GM21576 (cell line): ENCODE measurements at regions not wholly inside any gene's neighbourhood (a gene's known extent, or its start where the extent isn't known, plus 50 kb on each side); places are given as distances from the start of the nearest gene placed in this dataset.
"Not testable (repeated sequence)": the region's sequence is repeated elsewhere in the genome, so short reads cannot be mapped to it uniquely, and the experiment has no call there.

Experiments used
- ATAC-seq: cut with Tn5 transposase; IDR thresholded peaks from one replicate; pipeline ENCODE4 v1.9.1; 2021; ENCODE audit warnings: mild to moderate bottlenecking, moderate library complexity; ENCODE audit not compliant: unreplicated experiment

DNA sequence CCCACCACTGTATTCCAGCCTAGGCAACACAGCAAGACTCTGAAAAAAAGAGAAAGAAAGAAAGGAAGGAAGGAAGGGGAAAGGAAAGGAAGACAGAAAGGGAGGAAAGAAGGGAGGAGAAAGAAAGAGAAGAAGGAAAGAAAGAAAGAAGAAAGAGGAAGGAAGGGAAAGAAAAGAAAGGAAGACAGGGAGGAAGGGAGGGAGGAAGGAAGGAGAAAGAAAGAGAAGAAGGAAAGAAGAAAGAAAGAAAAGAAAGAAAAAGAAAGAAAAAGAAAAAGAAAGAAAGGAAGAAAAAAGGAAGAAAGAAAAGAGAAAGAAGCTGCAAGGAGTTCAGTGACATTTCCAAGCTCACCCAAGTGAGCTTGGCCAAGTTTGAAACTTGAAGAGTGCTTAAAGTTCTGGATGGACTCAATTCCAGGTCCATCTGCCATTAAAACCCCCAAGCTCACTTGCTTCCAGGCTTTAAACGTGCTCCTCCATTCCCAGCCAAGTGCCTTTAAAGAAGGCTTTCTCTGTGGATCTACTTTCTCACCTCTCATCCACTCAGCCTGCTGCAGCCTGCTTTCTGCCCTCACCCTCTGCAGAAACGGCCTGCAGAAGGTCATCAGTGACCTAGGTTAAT lies 101.5 kb downstream of the VCPKMT start:
- ATAC-seq = no peak

- ATAC-seq = no peak
Measured at GRCh38 chr14:50015716-50016115, 100.7 kb downstream of the VCPKMT start.

GRCh38 chr14:50018201-50018932 lies 98.0 kb downstream of the VCPKMT start:
- ATAC-seq = no peak

DNA sequence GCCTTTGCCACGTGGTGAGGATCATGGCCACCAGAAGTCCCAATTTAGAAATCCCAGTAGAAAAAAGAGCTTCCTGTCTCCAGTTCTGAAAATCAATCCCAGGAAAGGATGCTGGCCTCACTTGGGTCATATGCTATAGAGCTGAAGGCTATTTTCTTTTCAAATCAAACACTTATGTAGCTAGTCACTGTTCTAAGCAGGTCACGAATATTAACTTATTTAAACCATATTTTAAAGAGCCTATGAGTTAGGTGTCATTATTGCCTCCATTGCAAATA lies 97.5 kb downstream of the VCPKMT start:
- no peak for ATAC-seq

DNA sequence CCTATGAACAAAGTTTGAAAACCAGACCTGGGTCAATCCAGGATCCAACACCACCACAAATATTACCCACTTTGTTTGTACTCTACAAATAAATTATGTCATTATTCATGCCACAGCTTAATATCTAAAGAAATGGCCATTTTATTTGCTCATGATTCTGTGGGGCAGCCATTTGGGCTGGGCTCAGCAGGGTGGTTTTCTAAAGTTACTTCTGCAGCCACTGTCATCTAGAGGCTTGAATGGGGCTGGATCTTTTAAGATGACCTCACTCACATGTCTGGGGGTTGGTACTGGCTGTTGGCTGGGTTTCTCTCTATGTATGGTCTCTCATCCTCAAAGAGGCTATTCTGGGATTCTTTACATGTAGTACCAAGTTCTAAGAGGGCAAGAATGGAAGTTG lies 96.2 kb downstream of the VCPKMT start:
- ATAC-seq = no peak

DNA sequence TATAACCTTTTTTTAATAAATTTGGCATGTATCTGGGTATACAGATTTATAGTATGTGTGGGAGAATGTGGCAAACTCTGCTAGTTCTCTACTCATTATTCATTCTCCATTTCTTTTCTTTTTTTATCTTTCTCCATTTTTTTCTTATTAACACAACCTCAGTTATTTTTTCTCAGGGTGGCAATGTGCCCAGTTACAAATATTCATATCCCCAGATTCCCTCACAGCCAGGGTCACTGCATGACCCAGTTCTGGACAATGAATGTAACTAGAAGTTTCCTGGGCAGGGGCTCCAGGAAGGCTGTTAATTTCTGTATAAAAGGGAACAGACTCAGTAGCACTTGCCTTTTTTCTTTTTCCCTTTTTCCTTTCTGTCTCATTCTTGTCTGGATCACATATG lies 95.6 kb downstream of the VCPKMT start:
- no peak for ATAC-seq

DNA sequence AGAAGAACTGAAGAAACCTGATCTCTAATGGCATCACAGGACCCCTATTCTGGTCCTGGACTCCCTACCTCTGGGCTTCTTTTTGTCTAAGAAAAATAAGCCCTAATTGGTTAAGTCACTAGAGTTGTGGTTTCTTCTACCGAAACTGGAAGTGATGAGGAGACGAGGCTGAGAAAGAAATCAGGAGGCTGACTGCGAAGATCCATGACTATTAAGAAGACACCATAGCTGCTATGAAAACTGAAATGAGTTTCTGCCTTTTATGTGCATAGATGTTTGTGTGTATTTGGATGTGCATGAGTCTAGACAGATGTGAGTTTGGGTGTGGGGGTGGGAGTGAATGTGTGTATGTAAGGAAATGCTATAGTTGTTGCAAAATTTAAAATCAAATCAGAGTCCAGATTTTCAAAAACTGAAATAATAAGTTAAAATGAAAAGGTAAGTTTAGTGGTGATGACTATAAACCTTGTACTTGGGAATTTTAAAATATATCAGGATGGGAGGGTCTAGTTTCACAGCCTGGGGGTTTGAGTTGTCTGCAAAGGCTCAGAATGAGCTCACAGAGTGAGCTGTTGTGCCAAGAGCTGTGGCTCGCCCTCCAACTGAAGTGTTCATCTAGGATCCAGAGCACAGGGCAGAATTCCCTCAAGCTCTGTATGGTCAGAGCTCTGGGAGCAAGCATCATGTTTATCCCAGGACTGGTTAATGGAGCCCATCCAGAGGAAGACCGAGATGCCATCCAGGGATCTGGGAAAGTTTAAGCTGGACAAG lies 94.9 kb downstream of the VCPKMT start:
- ATAC-seq = no peak

GRCh38 chr14:50022661-50023060 lies 93.7 kb downstream of the VCPKMT start:
- ATAC-seq = no peak

GRCh38 chr14:50023671-50024490 lies 92.5 kb downstream of the VCPKMT start:
- ATAC-seq = no peak

DNA sequence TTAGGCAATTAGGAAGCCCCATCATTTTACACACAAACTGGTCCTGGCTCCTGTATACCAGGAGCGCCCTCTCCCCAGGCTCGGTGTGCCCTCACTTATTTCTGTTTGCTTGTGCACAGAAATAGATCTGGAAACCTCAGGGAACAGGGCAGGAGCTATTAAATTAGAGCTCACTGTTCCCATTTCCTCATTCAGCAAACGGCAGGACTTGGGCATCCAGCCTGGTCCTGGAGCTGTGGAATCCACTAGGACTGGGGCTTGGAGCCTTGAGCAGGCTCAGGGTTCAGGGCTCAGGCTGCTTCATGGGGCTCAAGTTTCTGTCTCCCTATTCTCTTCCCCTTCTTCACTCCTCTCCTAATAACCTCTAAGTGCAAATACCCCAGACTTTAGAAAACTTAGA lies 91.3 kb downstream of the VCPKMT start:
- no peak for ATAC-seq

DNA sequence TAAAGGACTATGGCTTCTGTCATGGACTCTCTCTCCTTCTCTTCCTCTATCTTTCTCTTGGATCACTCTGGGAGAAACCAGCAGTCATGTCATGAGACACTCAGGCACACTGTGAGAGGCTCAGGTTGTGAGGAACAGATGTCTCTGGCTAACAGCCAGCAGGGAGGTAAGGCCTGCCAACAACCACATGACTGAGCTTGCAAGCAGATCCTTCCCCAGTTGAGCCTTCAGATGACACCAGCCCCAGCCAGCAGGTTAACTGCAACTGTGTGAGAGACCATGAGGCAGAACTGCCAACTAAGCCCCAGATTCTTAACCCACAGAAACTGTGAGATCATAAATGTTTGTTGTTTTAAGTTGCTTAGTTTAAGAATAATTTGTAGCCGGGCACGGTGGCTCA lies 90.6 kb downstream of the VCPKMT start:
- ATAC-seq = no peak

GRCh38 chr14:50026396-50026795 lies 90.0 kb downstream of the VCPKMT start:
- ATAC-seq = no peak

GRCh38 chr14:50027816-50028215 lies 88.6 kb downstream of the VCPKMT start:
- no peak for ATAC-seq

- ATAC-seq = no peak
Measured at GRCh38 chr14:50028458-50028857, 87.9 kb downstream of the VCPKMT start.

- ATAC-seq = no peak
Measured at GRCh38 chr14:50030036-50030435, 86.3 kb downstream of the VCPKMT start.

DNA sequence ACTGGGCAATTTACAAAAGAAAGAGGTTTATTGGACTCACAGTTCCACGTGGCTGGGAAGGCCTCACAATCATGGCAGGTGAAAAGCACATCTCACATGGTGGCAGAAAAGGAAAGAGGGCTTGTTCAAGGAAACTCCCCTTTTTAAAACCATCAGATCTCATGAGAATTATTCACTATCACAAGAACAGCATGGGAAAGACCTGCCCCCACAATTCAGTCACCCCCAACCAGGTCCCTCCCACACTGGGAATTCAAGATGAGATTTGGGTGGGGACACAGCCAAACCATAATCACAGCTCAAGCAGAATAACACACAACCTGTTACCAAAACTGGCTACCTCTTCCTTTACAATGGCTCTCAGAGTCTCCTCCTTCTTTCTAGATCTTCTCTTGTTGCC lies 85.5 kb downstream of the VCPKMT start:
- not testable (repeated sequence) for ATAC-seq

DNA sequence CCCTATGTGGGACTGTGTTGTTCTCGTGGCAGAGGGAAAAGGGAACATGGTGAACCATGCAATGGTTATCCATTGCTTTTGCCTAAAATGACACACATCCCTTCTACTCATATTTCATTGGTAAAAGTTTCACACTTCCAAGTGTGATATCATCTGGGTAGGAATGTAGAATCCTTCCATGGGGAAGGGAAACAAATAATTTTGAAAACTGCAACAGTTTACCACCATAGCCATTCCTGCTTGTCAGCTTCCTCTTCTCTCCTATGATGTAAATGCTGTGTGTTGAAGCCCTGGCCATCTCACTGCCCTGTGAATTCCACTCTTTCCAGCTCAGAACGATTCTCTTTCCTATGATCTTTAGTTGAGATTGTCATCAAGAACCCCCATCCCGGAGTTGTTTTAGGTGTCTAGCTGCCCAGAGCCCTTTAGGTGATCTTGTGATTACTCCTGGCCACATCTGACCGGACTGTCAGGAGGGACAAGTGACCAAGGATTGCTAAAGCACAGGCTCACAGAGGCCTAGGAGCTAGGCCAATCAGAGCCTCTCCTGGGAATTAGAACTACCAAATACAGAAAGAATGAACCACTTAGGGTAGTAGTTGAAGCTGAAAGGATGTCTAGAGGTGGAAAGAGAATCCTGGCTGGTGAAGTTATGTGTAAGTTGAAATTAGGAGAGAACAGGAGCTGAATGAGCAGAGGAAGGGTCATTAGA lies 84.6 kb downstream of the VCPKMT start:
- no peak for ATAC-seq

GRCh38 chr14:50032462-50033167 lies 83.8 kb downstream of the VCPKMT start:
- ATAC-seq = not testable (repeated sequence)

- no peak for ATAC-seq
Measured at GRCh38 chr14:50035214-50035613, 81.2 kb downstream of the VCPKMT start.

DNA sequence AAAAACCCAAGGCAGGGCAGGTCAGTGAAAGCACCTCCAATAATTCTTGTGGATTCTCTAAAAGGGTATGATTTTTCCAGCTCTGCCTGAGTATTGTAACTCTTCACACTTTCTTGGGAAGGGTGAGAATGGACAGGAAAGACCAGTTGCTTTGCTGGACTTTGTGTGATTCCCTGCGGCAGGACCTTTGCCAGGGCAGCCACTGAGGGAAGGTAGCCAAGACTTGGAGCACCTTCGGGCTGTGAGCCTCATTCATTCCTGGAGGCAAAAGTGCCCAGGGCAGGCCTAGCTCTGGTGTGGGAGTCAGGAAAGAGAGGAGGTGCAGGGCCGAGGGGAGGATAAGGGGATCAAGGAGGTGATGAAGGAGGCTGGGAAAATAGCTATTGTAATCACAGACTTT lies 80.2 kb downstream of the VCPKMT start:
- ATAC-seq = no peak
